HG03457 (cell line): ENCODE measurements at regions not wholly inside any gene's neighbourhood (a gene's known extent, or its start where the extent isn't known, plus 50 kb on each side); places are given as distances from the start of the nearest gene placed in this dataset.
A peak's percentile ranks its signal among the peaks of the same experiment; 100 is the strongest.

Experiments used
- ATAC-seq: cut with Tn5 transposase; IDR thresholded peaks from one replicate; pipeline ENCODE4 v1.9.1; 2021; ENCODE audit warnings: moderate number of reproducible peaks; ENCODE audit not compliant: unreplicated experiment

GRCh38 chr6:170483413-170483812 is 69.7 kb downstream of the PSMB1 start:
- ATAC-seq = no peak

- ATAC-seq = no peak
Measured at GRCh38 chr6:170480050-170480692, 72.9 kb downstream of the PSMB1 start.

GRCh38 chr6:170476360-170476759 is 76.7 kb downstream of the PSMB1 start:
- ATAC-seq = peak; percentile 94

- no peak for ATAC-seq
Measured at GRCh38 chr6:170475118-170475517, 78.0 kb downstream of the PSMB1 start.

- ATAC-seq = no peak
Measured at GRCh38 chr6:170473801-170474200, 79.3 kb downstream of the PSMB1 start.

GRCh38 chr6:170473301-170473717 is 79.8 kb downstream of the PSMB1 start:
- ATAC-seq = no peak

- no peak for ATAC-seq
Measured at GRCh38 chr6:170471491-170471890, 81.6 kb downstream of the PSMB1 start.

- ATAC-seq = no peak
Measured at GRCh38 chr6:170470734-170471133, 82.4 kb downstream of the PSMB1 start.

GRCh38 chr6:170464524-170464979 is 88.6 kb downstream of the PSMB1 start:
- no peak for ATAC-seq

- no peak for ATAC-seq
Measured at GRCh38 chr6:170464080-170464479, 89.0 kb downstream of the PSMB1 start.

GRCh38 chr6:170463101-170463721 is 89.9 kb downstream of the PSMB1 start:
- no peak for ATAC-seq

GRCh38 chr6:170462366-170463020 is 90.6 kb downstream of the PSMB1 start:
- no peak for ATAC-seq

- ATAC-seq = no peak
Measured at GRCh38 chr6:170461556-170462365, 91.3 kb downstream of the PSMB1 start.

GRCh38 chr6:170461111-170461510 is 92.0 kb downstream of the PSMB1 start:
- ATAC-seq = no peak

GRCh38 chr6:170460641-170461040 is 92.5 kb downstream of the PSMB1 start:
- ATAC-seq = no peak

GRCh38 chr6:170459451-170459850 is 93.7 kb downstream of the PSMB1 start:
- ATAC-seq = peak; percentile 98

- ATAC-seq = no peak
Measured at GRCh38 chr6:170456886-170457698, 96.0 kb downstream of the PSMB1 start.
